Stimulated activated CD8-positive, alpha-beta memory T cell treated with anti-CD3 and anti-CD28 coated beads, Interleukin-12 subunit alpha, Interleukin-12 subunit beta, amount 100 ng/mL, for 4 hours (primary cell): ENCODE measurements at regions not wholly inside any gene's neighbourhood (a gene's known extent, or its start where the extent isn't known, plus 50 kb on each side); places are given as distances from the start of the nearest gene placed in this dataset.

ENCODE experiments used
- DNase-seq: peaks from one replicate; pipeline ENCODE4 v3.0.0-alpha.2; 2020; ENCODE audit warnings: low read depth

DNA sequence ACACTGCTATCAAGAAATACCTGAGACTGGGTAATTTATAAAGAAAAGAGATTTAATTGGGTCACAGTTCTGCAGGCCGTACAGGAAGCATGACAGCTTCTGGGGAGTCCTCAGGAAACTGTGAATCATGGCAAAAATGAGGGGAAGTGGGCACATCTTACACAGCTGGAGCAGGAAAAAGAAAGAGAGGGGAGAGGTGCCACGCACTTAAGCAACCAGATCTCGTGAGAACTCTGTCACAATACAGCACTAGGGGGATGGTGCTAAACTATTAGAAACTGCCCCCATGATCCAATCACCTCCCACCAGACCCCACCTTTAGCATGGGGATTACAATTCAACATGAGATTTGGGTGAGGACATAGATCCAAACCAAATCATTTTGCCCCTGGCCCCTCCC lies 105.5 kb upstream of the CPLX2 start:
- DNase-seq = no peak

DNA sequence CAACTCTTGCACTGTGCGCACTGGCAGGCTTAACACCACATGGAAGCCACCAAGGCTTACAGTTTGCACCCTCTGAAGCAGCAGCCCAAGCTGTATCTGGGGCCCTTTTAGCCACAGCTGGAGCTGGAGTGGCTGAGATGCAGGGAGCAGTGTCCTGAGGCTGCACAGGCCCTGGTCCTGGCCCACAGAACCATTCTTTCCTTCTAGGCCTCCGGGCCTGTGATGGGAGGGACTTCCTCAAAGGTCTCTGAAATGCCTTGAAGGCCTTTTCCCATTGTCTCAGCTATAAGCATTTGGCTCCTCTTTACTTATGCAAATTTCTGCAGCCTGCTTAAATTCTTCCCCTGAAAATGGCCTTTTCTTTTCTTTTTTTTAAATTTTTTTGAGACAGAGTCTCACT lies 104.4 kb upstream of the CPLX2 start:
- no peak for DNase-seq

GRCh38 chr5:175772747-175773533 lies 98.4 kb upstream of the CPLX2 start:
- no peak for DNase-seq

GRCh38 chr5:175773534-175774070 lies 97.8 kb upstream of the CPLX2 start:
- no peak for DNase-seq

GRCh38 chr5:175775416-175775815 lies 96.0 kb upstream of the CPLX2 start:
- no peak for DNase-seq

DNA sequence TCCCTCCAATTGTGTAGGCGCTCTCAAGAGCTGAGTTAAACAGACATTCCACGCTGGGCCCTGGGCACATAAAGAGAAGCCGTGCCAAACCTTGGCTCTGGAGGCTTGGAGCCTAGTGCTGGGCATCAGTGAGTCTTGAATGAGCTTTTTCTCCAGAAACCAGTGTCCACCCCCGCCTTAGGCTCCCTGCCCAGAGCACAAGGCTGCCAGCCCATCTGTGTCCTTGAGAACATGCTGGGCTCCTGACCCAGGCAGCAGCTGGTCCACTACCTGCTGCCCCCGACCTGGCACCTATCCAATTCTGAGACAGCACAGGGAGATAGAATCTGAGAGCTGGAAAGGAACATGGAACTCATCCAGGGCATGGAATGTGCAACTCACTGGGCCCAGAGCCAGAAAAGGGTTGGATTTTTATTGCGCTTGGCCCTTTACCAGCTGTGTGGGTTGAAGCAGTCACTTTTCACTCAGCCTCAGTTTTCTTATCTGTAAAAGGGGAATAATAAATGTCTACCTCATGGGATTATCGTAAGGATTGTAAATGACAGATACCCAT lies 92.4 kb upstream of the CPLX2 start:
- no peak for DNase-seq

DNA sequence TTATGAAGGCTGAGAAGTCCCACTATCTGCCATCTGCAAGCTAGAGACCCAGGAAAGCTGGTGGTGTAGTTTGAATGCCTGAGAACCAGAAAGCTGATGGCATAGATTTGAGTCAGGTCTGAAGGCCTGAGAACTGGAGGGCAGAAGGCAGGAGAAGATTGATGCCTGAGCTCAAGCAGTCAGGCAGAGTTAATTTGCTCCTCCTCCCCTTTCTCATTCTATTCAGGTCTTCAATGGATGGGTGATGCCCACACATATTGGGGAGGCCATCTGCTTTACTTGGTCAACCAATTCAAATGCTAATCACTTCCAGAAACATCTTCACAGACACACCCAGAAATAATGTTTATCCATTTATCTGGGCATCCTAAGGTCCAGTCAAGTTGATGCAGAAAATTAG lies 87.6 kb upstream of the CPLX2 start:
- no peak for DNase-seq

GRCh38 chr5:175784230-175784629 lies 87.1 kb upstream of the CPLX2 start:
- no peak for DNase-seq

- DNase-seq = no peak
Observed at GRCh38 chr5:175785681-175786080, 85.7 kb upstream of the CPLX2 start.

DNA sequence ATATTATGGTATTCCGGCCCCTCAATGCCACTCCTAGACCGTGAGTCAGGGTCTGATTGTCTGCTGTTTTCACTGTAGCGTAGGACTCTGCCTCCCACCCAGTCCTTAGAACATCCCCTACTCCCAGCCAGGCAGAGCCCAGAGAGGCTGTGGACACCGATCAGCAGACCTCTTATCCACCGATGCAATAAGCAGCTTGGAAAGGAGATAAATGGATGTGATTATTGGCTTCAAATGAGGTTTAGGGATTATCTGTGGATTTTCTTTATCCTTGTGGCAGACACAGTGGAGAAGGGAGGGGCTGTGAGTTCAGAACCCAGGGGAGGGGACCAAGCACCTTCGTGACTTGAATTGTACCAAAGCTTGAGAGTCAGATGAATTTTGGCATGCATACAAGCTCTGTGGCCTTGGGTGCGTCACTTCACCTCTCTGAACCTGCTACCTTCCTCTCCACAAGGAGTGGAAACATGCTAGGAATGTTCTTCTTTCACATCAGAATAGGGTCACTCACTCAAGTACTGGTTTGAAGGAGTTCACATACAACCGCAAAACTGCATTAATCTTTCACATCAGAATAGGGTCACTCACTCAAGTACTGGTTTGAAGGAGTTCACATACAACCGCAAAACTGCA lies 83.1 kb upstream of the CPLX2 start:
- DNase-seq = no peak

DNA sequence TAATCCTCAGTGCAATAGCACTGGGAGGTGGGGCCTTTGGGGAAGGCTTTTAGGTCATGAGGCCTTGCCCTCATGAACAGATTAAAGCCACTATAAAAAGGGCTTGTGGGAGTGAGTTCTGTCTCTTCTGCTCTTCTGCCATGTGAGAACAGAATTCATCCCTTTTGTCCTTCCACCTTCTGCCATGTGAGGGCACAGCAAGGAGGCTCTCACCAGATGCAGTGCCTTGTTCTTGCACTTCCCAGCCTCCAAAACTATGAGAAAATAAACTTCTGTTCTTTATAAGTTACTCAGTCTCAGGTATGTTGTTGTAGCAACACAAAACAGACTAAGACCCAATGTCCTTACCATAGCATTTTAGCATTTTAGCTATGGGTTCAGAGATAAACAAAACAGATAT lies 81.7 kb upstream of the CPLX2 start:
- no peak for DNase-seq

- no peak for DNase-seq
Observed at GRCh38 chr5:175790796-175791195, 80.6 kb upstream of the CPLX2 start.

DNA sequence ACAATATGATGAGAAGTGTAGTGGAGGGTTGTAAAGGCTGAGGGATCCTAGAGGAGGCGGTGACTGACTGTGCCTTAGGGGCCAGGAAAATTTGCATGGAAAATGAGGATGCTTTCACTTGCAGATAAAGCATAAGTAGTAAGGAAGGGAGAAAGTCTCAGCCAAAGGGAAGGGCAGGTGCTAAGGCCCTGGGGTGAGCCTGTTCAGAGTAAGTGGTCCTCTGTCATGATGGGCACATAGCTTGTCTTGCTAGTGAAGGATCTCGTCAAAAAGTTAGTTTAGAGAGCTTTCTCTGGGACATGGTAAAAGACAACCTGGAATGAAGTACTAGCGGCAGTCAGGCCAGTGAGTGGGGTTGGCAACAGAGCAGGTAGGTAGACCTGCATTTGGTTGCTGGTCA lies 75.4 kb upstream of the CPLX2 start:
- DNase-seq = no peak

- peak; percentile 38 for DNase-seq
Observed at GRCh38 chr5:175796536-175797499, 74.6 kb upstream of the CPLX2 start.

GRCh38 chr5:175797521-175798038 lies 73.8 kb upstream of the CPLX2 start:
- no peak for DNase-seq

DNA sequence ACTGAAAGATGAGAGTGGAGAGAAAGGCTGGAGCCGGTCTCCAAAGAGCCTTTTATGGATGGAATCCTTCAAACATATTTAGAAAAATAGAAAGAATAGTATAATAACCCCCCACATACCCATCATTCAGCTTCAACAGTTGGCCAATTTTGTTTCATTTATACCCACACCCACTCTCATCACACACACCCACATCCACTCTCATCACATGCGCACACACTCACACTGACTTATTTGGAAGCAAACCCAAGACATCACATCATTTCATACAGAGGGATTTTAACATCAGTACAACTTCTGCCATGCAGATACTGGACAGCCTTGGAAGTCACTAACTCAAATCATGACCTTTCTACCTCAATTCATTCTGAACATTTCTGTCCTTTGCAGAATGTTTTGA lies 72.8 kb upstream of the CPLX2 start:
- DNase-seq = no peak

- no peak for DNase-seq
Observed at GRCh38 chr5:175800656-175801081, 70.7 kb upstream of the CPLX2 start.

GRCh38 chr5:175802361-175802760 lies 69.0 kb upstream of the CPLX2 start:
- DNase-seq = no peak

- no peak for DNase-seq
Observed at GRCh38 chr5:175803254-175803653, 68.1 kb upstream of the CPLX2 start.

- DNase-seq = no peak
Observed at GRCh38 chr5:175803736-175804454, 67.5 kb upstream of the CPLX2 start.
